ENCODE measurements at regions not wholly inside any gene's neighbourhood (a gene's known extent, or its start where the extent isn't known, plus 50 kb on each side); places are given as distances from the start of the nearest gene placed in this dataset.

DNA sequence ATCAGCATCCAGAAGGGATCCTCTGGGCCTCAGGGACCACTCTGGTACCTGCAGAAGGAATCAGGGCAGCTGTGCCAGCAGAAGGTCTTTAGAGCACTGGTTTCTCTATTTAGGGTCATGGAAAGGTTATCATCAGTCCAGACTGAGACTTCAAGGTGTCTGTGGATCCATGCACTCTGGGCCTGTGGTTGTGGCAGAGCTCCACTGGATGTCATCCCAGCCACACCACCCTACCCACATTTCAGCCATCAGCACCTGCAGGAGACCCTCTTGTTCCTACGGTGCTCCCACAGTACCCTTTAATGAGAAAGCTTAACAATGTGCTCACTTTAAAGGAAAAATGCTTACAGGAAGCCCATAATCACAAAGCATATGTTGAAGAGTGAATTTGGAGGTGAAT, 603.4 kb upstream of the CCDC54 start:
- in situ Hi-C loops (cut with MboI; ENCODE audit: low sequenced_read_pairs) = no loop called here

GRCh38 chr3:106783231-106783630, 594.0 kb upstream of the CCDC54 start:
- in situ Hi-C loops (cut with MboI; ENCODE audit: low sequenced_read_pairs) = no loop called here

- in situ Hi-C loops (cut with MboI; ENCODE audit: low sequenced_read_pairs) = no loop called here
Measured at GRCh38 chr3:106789276-106789675, 588.0 kb upstream of the CCDC54 start.

GRCh38 chr3:106792716-106793115, 584.5 kb upstream of the CCDC54 start:
- in situ Hi-C loops (cut with MboI; ENCODE audit: low sequenced_read_pairs) = no loop called here

DNA sequence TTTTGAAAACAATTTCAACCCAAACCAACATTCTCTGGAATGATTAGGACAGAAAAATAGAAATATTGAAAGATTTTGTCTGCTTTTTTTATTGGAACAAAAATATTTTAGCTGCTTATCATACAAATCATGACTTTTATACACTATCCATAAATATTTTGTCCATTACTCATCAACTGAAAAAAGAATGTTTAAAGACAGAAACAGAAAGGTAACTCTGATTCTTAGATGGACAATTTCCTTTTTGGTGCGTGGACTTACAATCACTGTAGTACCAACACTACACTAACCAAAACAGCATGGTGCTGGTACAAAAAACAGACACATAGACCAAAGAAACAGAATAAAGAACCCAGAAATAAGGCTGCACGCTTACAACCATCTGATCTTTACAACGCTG, 582.8 kb upstream of the CCDC54 start:
- in situ Hi-C loops (cut with MboI; ENCODE audit: low sequenced_read_pairs) = no loop called here

GRCh38 chr3:106795553-106795952, 581.7 kb upstream of the CCDC54 start:
- in situ Hi-C loops (cut with MboI; ENCODE audit: low sequenced_read_pairs) = no loop called here

DNA sequence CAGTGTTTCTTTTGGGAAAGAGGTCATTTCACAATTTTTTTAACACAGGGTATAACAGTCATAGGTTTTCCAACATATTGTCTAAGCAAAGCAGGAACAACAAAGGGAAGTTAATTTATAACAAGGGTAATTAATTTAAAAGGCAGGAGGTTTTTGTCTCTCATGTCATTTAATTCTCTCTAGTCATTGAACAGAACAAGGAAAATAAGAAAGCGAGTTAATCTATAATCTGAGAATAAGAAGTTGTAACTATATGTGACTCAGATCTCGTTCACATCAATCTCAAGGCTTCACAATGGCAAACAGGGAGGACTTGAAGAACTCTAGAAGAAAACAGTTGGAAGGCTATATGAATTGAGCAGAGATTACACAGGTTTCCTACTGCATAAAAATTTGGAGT, 579.8 kb upstream of the CCDC54 start:
- in situ Hi-C loops (cut with MboI; ENCODE audit: low sequenced_read_pairs) = no loop called here

DNA sequence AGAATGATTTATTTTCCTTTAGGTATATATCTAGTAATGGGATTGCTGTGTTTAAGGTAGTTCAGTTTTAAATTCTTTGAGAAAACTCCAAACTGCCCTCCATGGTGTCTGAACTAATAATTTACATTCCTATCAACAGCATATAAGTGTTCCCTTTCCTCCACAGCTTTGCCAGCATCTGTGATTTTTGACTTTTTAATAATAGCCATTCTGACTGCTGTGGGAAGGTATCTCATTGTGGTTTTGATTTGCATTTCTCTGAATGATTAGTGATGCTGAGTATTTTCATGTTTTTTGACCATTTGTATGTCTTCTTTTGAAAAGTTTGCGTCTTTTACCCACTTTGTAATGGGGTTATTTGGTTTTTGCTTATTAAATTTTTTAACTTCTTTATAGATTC, 571.6 kb upstream of the CCDC54 start:
- in situ Hi-C loops (cut with MboI; ENCODE audit: low sequenced_read_pairs) = no loop called here

GRCh38 chr3:106806964-106807363, 570.3 kb upstream of the CCDC54 start:
- in situ Hi-C loops (cut with MboI; ENCODE audit: low sequenced_read_pairs) = no loop called here

DNA sequence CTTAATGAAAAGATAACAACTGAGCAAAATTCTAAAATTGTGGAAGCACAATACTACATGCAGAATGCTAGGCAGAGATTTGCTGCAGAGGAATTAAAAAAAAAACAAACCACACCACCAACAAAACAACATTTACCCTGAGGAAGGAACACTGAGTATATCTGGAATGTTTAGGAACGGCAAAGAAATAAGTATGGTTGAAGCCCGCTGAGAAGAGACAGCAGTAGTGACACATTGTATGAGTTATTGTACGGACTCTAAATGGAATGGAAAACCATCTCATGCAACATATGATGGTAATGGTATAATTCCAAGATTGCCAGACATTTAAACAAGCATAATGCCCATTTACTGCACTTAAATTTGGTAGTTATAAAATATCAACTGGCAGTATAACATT, 568.2 kb upstream of the CCDC54 start:
- in situ Hi-C loops (cut with MboI; ENCODE audit: low sequenced_read_pairs) = no loop called here

GRCh38 chr3:106809623-106810299, 567.5 kb upstream of the CCDC54 start:
- in situ Hi-C loops (cut with MboI; ENCODE audit: low sequenced_read_pairs) = no loop called here

GRCh38 chr3:106810300-106810875, 566.9 kb upstream of the CCDC54 start:
- in situ Hi-C loops (cut with MboI; ENCODE audit: low sequenced_read_pairs) = no loop called here

- in situ Hi-C loops (cut with MboI; ENCODE audit: low sequenced_read_pairs) = no loop called here
Measured at GRCh38 chr3:106811376-106811775, 565.9 kb upstream of the CCDC54 start.

GRCh38 chr3:106813742-106814141, 563.5 kb upstream of the CCDC54 start:
- in situ Hi-C loops (cut with MboI; ENCODE audit: low sequenced_read_pairs) = no loop called here

DNA sequence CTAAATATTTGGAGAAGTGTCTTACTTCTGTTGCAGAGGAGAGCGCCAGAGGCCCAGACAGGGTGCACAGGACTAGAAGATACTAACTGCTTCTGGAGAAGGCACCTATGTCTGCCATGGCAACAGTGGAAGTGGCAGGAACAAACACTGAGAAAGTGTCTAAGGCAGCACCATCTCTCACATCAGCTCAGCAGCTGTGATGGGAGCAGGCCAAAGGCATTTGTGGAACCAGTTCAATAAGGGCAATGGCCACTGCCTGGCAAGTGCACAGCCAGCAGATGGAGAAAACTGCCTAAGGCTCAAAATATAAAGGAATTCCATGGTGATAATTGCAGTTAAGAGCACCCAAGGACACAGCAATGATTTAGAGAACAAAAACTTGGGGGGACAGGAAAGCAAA, 563.0 kb upstream of the CCDC54 start:
- in situ Hi-C loops (cut with MboI; ENCODE audit: low sequenced_read_pairs) = no loop called here

- in situ Hi-C loops (cut with MboI; ENCODE audit: low sequenced_read_pairs) = no loop called here
Measured at GRCh38 chr3:106816838-106817237, 560.4 kb upstream of the CCDC54 start.

GRCh38 chr3:106817706-106818105, 559.5 kb upstream of the CCDC54 start:
- in situ Hi-C loops (cut with MboI; ENCODE audit: low sequenced_read_pairs) = no loop called here

- in situ Hi-C loops (cut with MboI; ENCODE audit: low sequenced_read_pairs) = no loop called here
Measured at GRCh38 chr3:106819440-106819839, 557.8 kb upstream of the CCDC54 start.

GRCh38 chr3:106820726-106821362, 556.4 kb upstream of the CCDC54 start:
- in situ Hi-C loops (cut with MboI; ENCODE audit: low sequenced_read_pairs) = no loop called here

GRCh38 chr3:106821801-106822200, 555.4 kb upstream of the CCDC54 start:
- in situ Hi-C loops (cut with MboI; ENCODE audit: low sequenced_read_pairs) = no loop called here

- in situ Hi-C loops (cut with MboI; ENCODE audit: low sequenced_read_pairs) = no loop called here
Measured at GRCh38 chr3:106822204-106822603, 555.0 kb upstream of the CCDC54 start.

DNA sequence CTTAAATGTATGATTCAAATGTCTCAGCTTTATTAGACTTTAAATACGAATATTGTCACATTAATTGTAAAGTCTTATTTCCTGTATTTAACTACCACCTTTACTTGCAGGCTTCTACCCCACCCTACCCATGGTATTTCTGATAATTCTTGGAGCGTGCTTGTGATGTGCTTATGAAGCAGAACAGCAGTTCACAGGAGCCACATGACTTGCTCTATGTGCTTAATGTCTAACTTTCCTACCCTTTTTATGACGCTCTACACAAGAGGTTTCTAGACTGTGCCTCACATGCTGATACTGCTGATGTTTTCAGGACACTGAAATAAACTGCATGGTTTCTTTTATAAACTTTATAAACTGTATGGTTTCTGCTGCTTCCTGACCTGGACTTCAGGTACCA, 553.5 kb upstream of the CCDC54 start:
- in situ Hi-C loops (cut with MboI; ENCODE audit: low sequenced_read_pairs) = no loop called here

DNA sequence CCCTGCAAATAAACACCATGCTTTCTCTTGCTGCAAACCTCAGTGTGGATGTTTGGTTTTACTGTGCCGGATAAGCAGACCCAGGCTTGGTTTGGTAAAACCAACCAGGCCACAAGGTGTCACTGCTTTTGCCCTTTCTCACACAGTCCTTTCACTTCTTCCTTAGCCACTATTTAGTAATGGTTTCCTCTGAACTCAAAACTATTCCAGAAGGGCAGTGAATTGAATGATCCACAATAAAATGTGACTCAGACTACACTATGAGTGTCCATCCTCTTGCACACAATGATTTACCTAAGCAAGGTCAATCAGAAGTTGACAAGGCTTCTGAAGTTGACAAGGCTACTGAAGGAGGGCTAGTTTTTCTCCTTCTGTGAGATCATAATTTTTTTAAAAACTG, 552.4 kb upstream of the CCDC54 start:
- in situ Hi-C loops (cut with MboI; ENCODE audit: low sequenced_read_pairs) = no loop called here

All from HL-60/S4 treated with retinoic acid at 250 ng/mL for 4 days and 3 days (cell line).